ENCODE measurements at regions not wholly inside any gene's neighbourhood (a gene's known extent, or its start where the extent isn't known, plus 50 kb on each side); places are given as distances from the start of the nearest gene placed in this dataset.
A peak's percentile ranks its signal among the peaks of the same experiment; 100 is the strongest.
"Not testable (repeated sequence)": the region's sequence is repeated elsewhere in the genome, so short reads cannot be mapped to it uniquely, and the experiment has no call there.

- no peak for DNase-seq
Observed at GRCh38 chr13:40345654-40346372, 320.6 kb downstream of the FOXO1 start.

DNA sequence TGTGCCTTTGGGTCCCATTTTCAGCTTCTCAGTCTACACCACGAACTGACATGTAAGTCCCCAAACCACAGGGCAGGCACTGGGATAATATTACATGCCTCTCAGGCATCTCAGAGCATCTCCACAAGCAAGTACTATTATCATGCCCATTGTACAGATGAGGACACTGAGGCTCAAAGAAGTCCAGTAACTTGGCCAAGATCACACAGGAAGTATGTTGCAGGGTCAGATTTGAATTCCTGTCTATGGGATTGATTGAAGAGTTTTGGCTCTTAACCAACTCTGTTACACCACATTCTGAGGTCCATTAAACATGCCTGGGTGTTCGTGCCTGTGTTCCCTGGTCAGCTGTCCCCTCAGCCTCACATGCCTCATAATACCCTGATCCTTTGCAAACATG is 319.8 kb downstream of the FOXO1 start:
- DNase-seq = no peak

GRCh38 chr13:40348096-40348679 is 318.3 kb downstream of the FOXO1 start:
- no peak for DNase-seq

- no peak for DNase-seq
Observed at GRCh38 chr13:40350283-40350992, 316.0 kb downstream of the FOXO1 start.

DNA sequence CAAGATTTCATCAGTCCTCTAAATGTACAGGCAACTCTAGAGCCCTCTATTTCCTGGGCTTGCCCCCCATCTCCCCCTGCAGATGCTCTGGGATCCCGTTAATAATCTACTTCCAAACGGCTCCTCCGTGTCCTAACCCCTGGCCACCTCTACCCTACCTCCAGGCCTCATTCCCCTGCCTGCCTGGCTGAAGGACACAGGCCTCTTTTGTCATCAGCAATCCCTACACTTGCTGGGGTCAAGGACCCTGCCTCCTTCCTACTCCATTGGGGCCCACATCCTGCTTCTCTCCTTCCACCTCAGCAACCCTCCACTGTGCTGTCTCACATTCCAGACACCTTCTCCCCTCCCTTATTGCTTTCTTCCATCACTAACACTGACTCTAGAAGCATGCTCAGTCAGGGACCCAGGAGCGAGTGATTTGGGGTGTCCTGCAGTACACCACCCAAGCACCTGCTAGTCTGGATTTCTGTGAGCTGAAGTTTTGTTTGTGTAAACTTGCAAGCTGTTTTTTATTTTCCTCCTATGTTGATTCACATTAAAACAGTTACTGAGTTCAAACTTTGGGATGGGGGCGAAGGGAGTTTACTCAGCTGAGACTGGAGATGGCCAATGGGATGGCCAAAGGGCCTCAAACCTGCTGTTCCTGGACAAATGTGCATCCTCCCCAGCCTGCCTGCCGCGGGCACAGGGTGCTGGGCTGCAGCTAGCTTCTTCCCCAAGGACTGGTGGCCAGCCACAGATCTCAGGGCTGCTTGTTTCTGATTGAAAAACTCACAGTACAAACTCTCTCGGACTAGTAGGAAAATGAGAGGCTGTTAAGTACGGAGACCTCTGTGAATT is 314.7 kb downstream of the FOXO1 start:
- no peak for DNase-seq

GRCh38 chr13:40352380-40352778 is 314.1 kb downstream of the FOXO1 start:
- DNase-seq = no peak

DNA sequence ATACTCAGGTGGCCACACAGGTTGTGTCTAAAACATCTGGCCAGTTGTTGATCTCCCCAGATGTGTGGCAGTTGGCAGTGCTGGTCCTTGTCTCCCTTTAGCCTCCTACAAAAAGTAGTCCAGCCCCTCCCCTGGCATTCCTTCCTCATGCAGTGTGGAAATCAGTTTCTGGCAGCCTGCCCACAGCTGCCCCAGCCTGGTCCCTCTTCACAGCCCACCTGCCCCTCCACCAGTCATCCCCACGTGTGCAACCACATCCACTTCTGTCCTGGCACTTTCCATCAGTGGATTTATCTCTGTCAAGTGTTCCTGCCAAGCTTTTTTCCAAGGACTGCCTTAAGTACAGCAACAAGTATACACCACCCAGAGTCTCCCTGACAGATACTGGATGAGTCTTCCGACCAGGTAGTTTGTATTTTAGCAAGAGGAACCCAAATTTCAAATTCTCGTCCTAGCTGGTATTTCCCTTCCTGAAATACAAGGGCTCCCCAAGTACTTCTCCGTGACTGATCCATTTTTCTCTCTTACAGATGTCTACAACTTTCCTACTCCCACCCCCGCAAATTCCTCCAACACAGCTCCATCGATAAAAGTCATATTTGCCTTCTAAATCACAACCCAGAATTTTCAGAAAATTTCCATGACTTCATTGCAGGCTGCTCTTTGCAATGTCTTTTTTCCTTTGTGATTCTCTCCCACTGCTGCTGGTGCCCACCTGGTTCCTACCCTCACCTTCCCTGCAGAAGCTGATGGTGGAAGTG is 313.5 kb downstream of the FOXO1 start:
- no peak for DNase-seq

DNA sequence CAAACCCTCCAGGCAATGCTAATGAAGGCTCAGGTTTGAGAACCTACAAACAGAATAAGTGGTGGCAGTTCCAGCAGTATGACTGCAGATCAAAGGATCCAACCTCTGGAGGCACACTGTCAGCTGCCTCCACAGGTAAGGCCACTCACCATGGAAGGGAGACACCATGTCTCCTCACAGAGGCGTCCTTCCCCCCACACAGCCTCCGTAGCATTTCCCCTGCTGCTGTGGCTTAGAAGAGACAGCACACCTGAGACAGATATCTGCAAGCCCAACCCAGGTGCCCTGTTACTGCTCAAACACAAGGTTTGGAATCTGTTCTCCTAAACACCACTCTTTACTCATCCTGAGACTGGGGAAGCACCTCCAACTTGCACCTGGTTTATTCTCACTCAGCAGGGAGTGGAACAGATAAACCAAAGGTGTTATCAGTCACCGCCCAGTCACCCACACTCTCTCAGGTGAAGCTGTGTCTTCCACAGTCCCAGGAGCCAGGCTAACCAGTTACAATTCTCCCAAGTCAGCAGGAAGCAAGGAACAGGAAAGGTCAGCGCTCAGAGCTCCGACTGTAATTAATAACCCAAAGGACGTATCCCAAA is 311.2 kb downstream of the FOXO1 start:
- DNase-seq = no peak

DNA sequence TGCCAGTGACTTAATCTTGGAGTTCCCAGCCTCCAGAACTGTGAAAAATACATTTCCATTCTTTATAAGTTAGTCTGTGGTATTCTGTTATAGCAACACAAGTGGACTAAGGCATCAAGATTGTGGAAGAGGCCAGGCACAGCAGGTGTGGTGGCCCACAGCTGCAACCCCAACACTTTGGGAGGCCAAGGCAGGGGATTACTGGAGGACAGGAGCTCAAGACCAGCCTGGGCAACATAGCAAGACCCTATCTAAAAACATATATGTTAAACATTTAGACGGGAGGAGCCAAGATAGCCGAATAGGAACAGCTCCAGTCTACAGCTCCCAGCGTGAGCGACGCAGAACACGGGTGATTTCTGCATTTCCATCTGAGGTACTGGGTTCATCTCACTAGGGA is 310.4 kb downstream of the FOXO1 start:
- no peak for DNase-seq

DNA sequence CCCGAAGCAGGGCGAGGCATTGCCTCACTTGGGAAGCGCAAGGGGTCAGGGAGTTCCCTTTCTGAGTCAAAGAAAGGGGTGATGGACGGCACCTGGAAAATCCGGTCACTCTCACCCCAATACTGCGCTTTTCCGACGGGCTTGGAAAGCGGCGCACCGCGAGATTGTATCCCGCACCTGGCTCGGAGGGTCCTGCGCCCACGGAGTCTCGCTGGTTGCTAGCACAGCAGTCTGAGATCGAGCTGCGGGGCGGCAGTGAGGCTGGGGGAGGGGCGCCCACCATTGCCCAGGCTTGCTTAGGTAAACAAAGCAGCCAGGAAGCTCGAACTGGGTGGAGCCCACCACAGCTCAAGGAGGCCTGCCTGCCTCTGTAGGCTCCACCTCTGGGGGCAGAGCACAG is 310.0 kb downstream of the FOXO1 start:
- not testable (repeated sequence) for DNase-seq

- DNase-seq = no peak
Observed at GRCh38 chr13:40362502-40362901, 303.9 kb downstream of the FOXO1 start.

DNA sequence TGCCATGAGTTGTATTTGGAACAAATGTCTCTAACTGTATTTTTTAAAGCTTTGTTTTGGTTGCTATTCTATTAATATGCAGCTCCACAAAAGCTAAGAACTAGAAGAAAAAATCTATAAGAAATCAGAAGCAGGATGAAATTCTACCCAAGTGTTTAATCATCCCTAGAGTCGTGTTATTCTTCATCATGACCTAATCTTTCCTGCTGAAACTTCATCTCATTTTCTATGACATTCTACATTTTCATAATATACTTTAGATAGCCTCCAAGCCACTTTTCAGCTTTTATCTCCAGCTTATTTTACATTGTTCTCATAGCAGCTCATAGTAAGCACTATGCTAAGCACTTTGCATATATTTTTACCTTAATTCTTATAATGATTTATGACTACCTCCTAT is 302.8 kb downstream of the FOXO1 start:
- DNase-seq = no peak

- no peak for DNase-seq
Observed at GRCh38 chr13:40366119-40366518, 300.3 kb downstream of the FOXO1 start.

DNA sequence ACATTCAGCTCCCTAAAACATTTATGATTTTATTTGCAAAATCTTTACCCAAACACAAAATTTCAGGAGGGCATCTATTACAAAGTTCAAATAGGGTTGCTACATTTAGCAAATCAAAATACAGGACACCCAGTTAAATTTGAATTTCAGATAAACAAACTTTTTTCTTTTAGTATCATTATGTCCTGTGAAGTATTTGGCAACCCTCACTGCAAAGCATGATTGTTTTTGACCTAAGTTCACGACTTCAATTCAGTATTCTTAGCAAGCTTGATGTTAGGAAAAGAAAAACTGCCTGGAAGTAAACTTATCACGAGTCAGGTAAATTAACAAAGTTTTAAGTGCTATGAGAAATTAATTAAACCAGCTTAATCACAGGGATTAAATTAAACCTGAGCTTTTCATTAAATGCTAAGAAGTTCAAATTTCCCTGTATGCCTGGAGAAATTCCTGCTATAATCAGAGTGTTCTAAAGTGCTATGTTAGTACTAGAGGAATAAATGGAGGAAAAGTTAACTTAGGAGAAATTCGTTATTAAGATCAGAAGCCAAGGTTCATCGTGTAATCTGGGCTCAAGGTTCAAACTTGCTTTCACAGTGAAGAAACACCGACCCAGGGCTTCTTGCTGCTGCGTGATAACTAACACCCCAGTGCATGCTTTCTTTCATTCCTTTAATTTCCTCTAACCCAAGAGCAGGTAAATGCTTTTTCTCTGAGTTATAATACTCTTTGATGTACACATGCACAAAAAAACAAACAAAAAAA is 298.1 kb downstream of the FOXO1 start:
- no peak for DNase-seq

DNA sequence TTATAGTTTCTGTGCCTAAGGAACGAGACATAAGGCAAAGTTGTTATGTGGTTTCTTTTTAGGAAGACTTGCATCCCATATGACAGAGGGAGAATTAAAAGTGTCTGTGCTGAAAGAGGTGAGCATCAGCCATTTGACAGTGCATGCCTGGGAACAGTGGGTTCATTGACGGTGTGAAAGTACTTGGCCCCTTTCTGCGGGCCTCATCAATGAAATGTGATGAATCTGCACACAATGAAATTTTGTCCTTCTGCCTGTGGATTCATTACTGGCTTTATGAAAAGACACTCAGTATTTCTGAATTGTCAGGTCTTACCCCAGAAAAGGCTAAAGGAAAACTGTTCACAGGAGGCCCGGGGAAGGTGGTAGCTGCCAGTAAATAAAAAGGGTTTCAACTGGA is 295.8 kb downstream of the FOXO1 start:
- no peak for DNase-seq

- DNase-seq = no peak
Observed at GRCh38 chr13:40371531-40372125, 294.8 kb downstream of the FOXO1 start.

DNA sequence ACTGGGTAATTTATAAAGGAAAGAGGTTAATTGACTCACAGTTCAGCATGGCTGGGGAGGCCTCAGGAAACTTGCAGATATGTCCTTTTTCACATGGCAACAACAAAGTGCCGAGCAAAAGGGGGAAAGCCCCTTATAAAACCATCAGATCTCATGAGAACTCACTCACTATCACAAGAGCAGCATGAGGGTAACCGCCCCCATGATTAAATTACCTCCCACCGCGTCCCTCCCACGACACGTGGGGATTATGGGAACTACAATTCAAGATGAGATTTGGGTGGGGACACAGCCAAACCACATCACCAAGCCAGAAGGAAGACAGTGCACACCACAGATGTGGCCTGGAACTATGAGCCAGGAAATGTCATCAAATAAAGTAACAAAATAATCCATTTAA is 292.8 kb downstream of the FOXO1 start:
- peak; percentile 47 for DNase-seq

DNA sequence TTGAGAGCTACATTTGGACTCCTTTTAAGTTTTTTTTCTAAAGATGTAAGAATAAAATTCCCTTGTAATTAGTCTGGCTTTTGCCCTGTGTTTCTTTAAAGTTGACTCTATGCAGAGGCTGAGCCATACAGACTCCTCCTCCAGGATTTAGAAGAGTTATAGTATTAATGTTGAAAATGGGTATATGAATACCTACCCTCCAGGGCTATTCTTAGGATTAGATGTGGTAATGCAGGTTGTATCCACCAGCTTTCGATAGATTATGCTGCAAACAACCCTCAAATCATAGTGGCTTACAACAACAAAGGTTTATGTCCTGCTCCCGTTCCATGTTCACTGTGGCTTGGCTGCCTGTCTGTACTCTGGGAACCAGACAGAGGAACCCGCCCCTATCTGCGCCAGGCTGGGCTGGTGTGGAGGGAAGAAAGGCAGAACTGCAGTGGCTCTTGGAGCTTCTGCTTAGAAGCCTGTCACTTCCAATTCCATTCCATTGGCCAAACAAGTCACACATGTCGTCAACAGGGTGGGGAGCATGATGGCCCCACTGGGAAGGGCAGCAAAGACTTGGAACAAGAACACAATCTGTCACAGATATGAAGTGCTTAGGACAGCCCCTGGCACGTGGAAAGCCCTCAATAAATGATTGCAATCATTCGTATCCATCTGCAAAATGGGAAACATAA is 290.8 kb downstream of the FOXO1 start:
- no peak for DNase-seq

GRCh38 chr13:40376296-40376849 is 290.1 kb downstream of the FOXO1 start:
- DNase-seq = no peak

Data from activated naive CD4-positive, alpha-beta T cell treated with anti-CD3 and anti-CD28 coated beads, Interleukin-2, amount 50 U/mL, for 16 hours (primary cell).